NCI-H2196 (cell line): ENCODE measurements at regions not wholly inside any gene's neighbourhood (a gene's known extent, or its start where the extent isn't known, plus 50 kb on each side); places are given as distances from the start of the nearest gene placed in this dataset.

Experiments used
- DNase-seq: peaks from one replicate; lab custom pipeline; 2025; ENCODE audit not compliant: unreplicated experiment; lab: John Stamatoyannopoulos, UW

DNA sequence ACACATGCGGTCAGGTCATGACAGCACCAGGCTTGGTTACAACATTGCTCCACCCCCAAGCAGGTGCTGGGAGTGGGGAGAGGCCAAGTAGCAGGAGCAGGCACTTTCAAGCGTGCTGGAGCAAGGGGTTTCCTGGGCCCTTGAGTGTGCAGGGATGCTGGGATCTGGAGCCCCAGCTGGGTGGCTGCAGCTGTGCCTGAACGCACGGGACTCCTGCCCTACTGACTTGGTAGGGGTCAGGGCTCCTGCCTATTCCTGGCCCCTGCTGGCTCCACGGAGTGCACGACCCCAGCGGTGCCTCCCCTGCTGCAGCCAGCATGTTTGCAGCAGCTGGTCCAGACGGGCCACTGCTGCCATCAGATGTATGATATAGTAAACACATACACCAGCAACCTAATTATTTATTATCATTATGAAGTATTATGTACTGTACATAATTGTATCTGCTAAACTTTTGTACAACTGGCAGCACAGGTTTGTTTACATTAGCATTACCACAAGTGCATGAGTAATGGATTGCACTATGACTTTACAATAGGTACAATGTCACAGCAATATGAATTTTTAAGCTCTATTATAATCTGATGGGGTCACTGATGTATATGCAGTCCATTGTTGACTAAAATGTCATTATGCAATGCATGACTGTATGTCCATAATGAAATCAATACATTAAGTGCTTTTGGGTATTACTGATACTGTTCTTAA lies 620.6 kb downstream of the RAPGEF2 start:
- no peak for DNase-seq

DNA sequence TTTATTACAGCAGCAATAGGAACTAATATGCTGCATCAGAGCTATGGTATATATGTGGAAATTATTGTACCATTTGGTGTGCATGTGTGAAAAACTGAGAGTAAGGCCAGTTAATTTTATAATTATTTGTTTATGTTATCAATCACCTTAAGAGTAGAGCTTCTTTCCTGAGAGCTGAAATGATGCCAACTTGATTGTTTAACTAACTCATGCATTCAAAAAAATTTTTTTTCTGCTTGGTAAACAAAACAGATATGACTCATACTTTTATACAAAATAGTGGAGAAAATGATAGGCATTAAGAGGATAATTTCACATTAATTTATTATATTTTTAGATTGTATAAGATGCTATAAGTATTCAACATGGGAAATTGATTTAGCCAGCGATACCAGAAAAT lies 622.7 kb downstream of the RAPGEF2 start:
- DNase-seq = no peak

DNA sequence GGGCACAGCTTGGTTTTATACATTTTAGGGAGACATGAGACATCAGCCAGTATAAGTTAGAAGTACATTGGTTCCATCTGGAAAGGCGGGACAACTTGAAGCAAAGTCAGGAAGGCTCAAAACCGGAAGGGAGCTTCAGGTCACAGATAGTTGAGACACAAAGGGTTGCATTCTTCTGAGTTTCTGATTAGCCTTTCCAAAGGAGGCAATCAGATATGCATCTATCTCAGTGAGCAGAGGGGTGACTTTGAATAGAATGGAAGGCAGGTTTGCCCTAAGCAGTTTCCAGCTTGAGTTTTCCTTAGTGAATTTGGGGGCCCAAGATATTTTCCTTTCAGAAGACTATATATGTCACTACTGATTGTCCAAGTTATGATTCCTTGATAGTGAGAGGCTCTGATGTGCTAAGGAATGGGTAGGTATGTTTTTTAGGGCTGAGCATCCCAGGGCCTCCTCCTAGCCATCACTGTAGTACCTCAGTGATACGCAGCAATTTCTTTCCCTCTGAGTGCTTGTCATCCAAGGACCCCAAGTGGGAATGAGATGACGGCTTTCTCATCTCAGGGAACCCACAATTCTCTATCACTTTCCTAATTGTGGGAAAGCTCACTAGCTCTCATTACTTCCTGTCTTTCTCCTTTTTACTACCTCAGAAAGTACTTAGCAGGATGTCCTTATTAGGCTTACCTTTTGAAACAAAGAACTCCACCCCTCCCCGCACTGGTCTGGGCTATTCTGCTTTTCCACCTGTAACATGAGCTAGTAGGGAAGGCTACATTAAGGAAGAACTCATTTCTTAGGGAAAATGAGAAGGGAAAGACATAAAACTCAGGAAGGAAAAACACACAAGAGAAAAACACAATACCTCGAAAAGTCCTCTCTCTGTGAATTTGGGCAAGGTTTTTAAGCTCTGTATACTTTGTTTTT lies 632.7 kb downstream of the RAPGEF2 start:
- no peak for DNase-seq

DNA sequence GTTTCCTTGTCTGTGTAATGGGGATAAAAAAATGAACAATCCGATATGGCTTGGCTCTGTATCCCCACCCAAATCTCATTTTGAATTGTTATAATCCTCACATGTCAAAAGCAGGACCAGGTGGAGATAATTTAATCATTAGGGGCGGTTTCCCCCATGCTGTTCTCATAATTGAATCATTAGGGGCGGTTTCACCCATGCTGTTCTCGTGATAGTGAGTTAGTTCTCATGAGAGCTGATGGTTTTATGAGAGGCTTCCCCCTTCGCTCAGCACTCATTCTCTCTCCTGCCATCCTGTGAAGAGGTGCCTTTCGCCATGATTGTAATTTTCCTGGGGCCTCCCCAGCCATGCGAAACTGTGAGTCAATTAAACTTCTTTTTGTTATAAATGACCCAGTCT lies 633.5 kb downstream of the RAPGEF2 start:
- no peak for DNase-seq

DNA sequence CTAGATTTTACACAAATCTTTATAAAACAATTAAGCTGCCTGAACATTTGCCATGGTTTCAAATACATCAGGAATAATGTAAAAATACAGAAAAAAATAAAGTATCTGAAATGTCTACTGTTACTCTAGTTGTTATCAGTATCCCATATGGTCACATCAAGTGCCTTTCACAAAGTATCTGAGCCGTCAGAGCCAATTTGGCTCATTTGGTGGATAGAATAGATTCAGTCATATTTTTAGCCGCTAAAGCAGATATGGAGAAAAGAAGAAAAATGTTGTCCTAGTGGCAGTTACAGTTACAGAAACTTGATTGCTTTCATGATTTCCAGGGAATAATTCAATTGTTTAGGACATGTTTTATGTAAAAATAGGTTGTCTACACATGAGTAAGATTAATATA lies 641.1 kb downstream of the RAPGEF2 start:
- no peak for DNase-seq

DNA sequence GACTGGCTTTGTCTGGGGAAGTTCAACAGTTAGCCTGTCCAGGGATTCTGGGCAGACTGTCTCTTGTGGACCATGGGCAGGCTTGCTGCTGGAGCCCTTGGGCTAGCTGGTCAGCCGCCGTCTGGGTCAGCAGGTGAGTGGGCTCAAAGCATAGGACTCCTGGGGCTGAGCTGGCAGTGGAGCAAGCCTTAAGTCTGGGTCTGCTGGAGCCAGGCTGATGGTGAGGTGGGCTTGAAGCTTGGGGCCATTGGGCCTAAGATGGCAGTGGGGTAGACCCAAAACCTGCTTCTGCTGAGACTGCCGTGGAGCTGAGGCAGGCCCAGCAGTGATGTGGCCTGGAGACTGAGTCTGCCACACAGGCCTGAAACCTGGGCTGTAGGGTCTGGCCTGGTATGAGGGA lies 645.1 kb downstream of the RAPGEF2 start:
- no peak for DNase-seq

DNA sequence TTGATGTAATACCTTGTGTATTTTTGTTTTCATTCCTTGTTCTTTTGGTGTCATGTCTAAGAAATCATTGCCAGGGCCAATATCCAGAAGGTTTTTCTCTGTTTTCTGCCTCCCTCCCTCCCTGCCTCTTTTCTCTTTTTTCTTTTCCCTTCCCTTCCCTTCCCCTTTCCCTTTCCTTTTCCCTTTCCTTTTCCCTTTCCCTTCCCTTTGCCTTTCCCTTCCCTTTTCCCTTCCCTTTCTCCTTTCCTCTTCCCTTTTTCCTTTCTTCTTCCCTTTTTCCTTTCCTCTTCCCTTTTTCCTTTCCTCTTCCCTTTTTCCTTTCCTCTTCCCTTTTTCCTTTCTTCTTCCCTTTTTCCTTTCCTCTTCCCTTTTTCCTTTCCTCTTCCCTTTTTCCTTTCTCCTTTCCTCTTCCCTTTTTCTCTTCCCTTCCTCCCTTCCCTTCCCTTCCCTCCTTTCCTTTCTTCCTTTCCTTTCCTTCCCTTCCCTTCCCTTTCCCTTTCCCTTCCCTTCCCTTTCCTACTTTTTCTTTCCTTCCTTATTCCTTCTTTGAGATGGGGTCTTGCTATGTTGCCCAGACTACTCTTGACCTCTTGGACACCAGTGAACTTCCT lies 646.1 kb downstream of the RAPGEF2 start:
- DNase-seq = no peak

DNA sequence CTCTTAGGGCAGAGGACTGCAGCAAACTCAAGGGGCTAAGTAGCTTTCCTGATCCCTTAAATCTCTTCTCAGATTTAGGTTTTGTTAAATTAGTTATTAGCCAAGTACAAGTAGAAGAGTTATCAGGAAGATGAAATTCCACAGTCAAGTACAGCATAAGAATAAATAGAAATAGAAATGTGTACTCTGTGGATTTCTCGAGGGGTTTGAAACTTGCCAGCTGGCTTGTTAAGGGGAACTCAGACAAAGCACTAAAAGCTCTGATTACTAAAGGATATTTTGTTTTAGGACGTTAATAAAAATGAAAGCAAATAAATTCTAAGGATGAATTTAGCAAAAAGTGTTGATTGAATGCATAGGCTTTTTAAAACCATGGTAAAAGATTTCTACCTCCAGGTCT lies 654.6 kb downstream of the RAPGEF2 start:
- no peak for DNase-seq

DNA sequence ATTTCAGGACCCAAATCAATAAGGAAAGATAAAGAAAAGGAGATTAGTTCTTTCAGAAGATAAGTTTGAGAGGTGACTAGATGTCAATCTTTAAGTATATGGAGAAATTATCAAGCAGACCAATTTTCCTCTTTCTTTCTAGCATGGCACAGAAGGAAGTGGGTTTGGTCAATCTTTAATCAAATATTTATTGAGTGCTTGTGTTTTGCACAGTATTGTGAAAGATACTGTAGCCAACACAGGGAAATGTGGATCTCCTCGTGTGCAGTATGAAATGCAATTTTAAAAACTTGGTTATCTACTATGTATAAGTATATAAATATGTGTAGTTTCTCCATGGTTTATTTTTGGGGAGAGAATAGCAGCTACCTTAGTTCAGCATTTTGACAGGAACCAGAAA lies 655.2 kb downstream of the RAPGEF2 start:
- no peak for DNase-seq

DNA sequence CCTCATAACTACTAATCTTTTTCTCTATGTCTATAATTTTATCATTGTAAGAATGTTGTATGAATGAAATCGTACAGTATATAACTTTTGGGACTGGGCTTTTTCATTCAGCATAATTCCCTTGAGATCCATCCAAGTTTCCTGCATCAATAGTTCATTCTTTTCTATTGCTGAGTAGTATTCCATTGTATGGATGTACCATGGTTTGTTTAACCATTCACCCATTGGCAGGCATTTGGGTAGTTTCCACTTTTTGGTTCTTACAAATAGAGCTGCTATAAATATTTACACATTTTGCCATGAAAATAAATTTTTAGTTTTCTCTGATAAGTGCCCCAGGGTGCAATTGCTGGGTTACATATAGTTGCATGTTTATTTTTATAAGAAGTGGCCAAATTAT lies 659.8 kb downstream of the RAPGEF2 start:
- DNase-seq = no peak

DNA sequence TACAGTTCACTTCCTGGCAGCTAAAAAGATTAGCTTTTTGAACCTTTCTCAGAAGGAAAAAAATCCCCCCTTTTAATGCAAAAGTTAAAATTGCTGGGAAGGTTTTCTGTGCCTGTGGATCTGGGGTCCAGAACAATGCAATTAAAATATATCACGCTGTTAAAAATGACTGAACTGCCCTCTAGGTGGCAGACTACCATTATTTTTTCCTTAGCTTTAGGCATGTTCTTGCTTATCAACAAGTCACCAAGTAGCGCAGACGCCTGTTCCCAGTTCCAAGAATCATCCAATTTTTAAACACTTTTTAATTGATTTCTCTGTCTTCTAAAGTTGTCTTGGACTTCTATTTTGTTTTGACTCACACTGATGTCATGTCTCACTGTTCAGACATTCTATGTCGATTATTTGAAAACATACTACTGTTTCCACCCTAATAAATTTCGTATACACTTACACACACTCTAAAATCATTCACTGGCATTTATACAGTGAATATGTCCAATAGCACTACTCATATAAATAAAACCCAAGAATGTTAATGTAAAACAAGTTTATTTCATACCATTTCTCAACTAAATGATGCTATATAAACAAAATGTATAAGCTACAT lies 661.6 kb downstream of the RAPGEF2 start:
- peak; percentile 11 for DNase-seq

DNA sequence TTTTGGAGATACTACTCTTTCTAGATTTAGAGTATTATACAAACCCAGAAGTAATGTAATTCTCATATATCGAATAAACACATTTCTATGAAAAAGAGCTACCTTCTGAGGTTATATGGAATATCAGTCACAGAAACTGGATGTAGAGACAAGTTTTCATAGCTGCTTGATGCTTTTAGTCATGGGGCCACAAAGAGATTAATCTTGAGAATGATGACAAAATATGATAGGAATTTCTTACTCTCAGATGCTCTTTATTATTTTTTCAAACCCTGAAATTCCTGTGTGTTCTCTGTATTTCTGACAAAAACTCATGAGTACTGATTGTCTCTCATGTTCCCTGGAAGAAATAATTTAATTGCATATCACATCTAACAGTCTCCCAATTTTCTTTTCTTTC lies 662.5 kb downstream of the RAPGEF2 start:
- no peak for DNase-seq

DNA sequence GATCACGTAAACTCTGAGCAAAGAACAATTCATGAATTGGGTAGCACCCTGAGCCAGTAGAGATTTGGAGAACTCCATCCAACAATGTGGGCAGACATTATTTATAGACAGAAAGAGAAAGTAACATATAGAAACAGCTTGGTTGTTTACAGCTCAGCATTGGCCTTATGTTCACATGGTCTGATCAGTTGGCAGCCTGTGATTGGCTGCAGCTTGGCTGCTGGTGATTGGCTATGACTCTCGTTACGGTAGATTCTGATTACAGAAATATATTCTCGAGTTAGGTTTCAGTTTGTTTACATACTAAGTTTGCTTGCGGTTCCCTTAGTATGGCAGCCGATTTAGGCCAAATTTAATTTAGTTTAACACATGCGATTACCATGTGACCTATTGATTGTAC lies 663.4 kb downstream of the RAPGEF2 start:
- DNase-seq = peak; percentile 1

DNA sequence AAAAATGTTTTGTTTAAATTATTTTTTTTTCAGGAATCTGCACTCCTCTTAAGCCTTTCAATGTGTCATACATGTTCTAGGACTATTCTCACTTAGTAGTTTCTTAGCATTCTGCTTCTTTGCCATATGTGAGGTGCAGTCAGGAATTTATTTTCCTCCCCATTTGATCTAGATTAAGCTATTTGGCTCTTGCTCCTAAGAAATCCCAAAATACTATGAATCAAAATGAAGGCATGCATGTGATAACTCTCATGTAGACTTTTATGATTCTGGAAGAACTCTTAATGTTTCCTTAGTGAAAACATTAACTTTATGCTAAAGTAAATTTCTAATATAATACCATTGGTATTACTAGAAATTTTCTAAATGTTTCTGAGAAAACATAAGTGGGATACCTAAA lies 664.5 kb downstream of the RAPGEF2 start:
- no peak for DNase-seq

DNA sequence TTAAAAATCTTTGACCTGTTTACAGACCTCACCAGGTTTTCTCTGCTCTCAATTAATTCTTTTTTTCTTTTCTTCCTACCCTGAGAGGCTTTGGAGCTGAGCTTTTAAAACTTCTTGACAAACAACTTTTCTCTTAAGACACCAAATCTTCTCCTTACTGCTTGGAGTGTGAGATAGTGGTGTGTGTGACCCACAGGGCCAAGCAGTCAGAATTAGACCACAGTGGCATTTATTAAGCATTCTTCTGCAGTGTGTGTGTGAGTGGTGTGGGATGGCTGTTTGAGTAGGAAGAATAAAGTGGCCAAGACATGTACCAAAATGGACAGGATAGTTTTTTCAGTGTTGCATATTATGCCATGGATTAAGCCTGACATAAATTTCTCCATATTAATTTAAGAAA lies 665.1 kb downstream of the RAPGEF2 start:
- no peak for DNase-seq

DNA sequence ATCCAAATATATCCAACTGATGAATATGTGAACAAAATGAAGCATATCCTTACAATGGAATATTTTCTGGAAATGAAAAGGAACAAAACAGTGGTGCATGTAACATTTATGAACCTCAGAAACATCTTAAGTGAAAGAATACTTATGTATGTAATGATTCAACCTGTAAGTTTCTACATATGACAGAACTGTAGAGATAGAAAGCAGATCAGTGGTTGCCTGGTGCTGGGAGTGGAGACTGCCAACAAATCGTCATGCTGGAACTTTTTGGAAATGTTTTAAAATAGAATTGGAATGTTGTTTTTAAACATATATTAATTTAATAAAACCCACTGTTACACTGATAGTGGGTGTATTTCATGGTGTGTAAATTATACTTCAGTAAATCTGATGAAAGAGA lies 667.5 kb downstream of the RAPGEF2 start:
- no peak for DNase-seq

DNA sequence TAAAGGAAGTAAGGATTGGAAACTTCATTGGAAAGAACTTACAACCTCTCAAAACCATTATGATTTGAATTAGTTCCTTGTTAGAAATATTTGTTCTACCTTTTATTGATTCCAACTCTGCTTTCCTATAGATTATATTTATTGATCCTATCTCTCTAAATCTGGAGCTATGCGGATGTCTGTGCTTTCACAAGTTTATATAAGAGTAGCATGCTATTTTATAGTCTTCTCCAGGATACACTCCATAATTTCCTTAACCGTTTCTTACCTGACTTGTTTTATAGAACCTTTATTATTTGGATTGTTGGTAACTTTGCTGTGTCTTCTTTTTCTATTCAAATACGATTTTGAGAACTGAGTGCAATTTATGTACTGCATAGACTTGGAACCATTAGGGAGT lies 668.1 kb downstream of the RAPGEF2 start:
- DNase-seq = no peak

DNA sequence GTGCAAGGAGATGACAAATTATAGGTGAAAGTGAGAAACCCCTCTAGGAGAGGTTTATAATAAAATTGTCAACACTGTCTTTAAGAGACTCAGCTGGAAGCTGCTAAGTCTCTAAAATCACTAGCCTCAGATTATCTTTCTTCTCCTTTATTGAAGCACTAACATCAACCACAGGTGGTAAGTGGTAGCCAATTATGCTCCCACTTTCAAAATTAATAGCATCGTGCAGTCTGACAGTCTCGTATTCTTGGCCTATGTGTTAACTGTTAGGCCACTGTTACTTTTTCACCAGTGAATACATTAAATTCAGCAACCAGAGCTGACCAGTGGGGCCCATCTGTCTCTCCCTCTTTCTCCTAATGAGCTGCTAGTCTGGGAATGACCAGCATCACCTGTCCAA lies 674.1 kb downstream of the RAPGEF2 start:
- no peak for DNase-seq

DNA sequence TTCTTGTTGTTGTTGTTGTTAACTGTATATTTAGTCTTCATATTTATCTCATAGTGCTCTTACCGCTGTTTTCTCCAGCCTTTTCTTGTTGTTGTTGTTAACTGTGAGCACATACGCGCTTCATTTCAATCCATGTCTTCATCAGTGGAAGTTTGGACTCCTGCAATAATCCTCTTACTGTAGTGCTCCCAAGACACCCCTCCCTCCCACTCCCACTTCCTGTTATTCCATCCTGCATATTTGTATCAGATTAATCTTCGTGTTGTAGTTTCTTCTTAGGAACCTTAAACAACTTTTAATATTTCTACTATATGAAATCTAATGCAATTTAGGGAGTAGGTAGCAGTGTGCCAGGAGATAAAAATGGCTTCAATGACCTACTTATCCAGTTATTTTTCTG lies 674.8 kb downstream of the RAPGEF2 start:
- no peak for DNase-seq

DNA sequence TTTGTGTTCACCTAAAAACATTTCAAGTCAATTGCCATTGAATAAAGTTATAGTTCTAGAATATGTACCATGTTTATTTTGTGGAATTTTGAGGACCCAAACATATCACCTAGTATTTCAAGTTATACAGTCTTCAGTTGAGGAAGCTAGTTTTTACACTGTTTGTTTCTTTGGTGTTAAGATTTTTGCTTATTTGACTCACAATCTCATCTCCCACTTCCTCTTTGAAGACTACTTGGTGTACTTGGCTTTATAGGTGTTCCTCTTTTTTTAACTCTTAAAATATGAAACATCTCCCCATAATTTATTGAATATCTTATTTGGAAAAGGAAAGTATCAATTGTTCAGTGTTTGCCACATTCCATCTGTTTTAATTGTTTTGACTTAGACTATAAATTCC lies 675.4 kb downstream of the RAPGEF2 start:
- DNase-seq = no peak

DNA sequence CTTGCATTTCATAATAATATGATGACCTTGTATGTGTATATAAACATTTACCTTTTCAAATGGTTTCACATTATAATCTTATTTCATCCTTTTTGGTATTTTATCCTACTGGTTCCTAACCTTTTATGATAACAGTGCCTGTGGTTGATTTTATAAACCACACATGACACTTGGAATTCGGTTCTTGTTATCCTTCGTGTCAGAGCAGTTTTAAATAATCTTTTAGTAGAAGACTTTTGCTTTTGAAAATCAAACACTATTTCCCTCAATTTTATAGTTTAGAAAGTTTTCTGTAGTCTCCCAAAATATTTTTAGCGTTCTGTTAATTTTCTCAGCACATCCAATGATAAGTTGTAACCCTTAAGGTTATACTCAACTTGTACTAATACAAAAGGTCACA lies 676.8 kb downstream of the RAPGEF2 start:
- DNase-seq = no peak
